ENCODE measurements at regions not wholly inside any gene's neighbourhood (a gene's known extent, or its start where the extent isn't known, plus 50 kb on each side); places are given as distances from the start of the nearest gene placed in this dataset.

DNA sequence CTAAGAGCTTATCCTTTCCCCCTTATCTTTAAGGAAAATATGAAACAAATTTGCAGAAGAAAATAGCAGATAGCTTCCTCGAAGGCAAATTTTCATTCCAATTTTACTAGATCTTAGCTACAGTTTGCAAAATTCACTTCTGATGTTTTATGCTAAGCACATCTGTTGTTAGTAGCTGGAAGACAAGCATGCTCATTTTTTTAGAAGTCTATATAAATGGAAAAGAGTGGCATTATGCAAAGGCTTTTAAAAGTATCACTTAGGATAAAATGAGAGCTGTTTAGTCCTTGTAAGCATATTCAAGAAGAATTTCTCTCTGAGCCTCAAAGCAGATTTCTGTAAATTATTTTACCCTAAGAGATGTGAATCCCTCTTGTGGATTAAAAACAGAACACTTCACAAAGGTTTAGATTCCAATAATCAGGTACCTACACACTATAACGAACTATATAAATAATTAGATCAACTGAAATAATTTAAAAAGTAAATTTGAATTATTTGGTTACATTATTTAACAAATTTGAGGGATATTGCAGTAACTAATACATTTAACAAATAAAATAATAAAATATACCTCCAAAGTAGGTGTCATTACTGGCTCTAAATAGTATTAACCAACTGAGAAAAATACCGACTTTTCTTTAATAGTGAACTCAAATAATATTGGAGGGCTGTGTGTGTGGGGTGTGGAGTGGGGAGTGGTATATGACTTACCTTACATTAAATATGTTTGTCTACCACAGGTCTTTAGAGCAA is 307.1 kb downstream of the SEMA3D start:
- BruUV-seq (replicated peaks) = no TSS peak
- Histone ChIP-seq H3K27ac (ENCODE audit: low read length) (no peak overlapping the region), H3K4me3 (ENCODE audit: low read depth in 2 of 2, low read length in 2 of 2) (no peak overlapping the region), H3K36me3 (ENCODE audit: control insufficient read depth, insufficient read depth, low read length) (no peaks in the 10 kb centered on the region), H3K27me3 (ENCODE audit: control insufficient read depth, insufficient read depth, low read length) (no peaks in the 10 kb centered on the region), H3K9me3 (ENCODE audit: control insufficient read depth, insufficient read depth, low read depth, low read length) (no peaks in the 10 kb centered on the region), H3K4me1 (ENCODE audit: control insufficient read depth, insufficient read depth, low read length) (no peaks in the 10 kb centered on the region)
- no peak for ATAC-seq
- CTCF ChIA-PET = no interaction called here
- DNase-seq (ENCODE audit: low read depth, low spot score) = no peak
- in situ Hi-C loops (cut with HindIII; ENCODE audit: low pct_unique_long_range_greater_than_20kb, low sequenced_read_pairs) = no loop called here
- intact Hi-C loops (cut with micrococcal nuclease; ENCODE audit: unreplicated experiment) = no loop called here
- TF ChIP-seq POLR2AphosphoS5 (IDR thresholded peaks at IDR 0.05; ENCODE audit: low read depth, low read length) = no peak
- TF ChIP-seq, protein P1, sequence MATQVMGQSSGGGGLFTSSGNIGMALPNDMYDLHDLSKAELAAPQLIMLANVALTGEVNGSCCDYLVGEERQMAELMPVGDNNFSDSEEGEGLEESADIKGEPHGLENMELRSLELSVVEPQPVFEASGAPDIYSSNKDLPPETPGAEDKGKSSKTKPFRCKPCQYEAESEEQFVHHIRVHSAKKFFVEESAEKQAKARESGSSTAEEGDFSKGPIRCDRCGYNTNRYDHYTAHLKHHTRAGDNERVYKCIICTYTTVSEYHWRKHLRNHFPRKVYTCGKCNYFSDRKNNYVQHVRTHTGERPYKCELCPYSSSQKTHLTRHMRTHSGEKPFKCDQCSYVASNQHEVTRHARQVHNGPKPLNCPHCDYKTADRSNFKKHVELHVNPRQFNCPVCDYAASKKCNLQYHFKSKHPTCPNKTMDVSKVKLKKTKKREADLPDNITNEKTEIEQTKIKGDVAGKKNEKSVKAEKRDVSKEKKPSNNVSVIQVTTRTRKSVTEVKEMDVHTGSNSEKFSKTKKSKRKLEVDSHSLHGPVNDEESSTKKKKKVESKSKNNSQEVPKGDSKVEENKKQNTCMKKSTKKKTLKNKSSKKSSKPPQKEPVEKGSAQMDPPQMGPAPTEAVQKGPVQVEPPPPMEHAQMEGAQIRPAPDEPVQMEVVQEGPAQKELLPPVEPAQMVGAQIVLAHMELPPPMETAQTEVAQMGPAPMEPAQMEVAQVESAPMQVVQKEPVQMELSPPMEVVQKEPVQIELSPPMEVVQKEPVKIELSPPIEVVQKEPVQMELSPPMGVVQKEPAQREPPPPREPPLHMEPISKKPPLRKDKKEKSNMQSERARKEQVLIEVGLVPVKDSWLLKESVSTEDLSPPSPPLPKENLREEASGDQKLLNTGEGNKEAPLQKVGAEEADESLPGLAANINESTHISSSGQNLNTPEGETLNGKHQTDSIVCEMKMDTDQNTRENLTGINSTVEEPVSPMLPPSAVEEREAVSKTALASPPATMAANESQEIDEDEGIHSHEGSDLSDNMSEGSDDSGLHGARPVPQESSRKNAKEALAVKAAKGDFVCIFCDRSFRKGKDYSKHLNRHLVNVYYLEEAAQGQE (IDR thresholded peaks at IDR 0.05; ENCODE audit: insufficient read depth in 1 of 2, low read depth in 2 of 2, low read length in 1 of 2) = no peak
- no peak for TF ChIP-seq SIN3A (IDR thresholded peaks at IDR 0.05; ENCODE audit: borderline replicate concordance, insufficient read depth, low read depth, low read length)
- TF ChIP-seq, protein P2, sequence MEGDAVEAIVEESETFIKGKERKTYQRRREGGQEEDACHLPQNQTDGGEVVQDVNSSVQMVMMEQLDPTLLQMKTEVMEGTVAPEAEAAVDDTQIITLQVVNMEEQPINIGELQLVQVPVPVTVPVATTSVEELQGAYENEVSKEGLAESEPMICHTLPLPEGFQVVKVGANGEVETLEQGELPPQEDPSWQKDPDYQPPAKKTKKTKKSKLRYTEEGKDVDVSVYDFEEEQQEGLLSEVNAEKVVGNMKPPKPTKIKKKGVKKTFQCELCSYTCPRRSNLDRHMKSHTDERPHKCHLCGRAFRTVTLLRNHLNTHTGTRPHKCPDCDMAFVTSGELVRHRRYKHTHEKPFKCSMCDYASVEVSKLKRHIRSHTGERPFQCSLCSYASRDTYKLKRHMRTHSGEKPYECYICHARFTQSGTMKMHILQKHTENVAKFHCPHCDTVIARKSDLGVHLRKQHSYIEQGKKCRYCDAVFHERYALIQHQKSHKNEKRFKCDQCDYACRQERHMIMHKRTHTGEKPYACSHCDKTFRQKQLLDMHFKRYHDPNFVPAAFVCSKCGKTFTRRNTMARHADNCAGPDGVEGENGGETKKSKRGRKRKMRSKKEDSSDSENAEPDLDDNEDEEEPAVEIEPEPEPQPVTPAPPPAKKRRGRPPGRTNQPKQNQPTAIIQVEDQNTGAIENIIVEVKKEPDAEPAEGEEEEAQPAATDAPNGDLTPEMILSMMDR (IDR thresholded peaks at IDR 0.05) = no peak
- TF ChIP-seq TCF7L2 (IDR thresholded peaks at IDR 0.05; ENCODE audit: low read depth, low read length) = no peak
- POLR2A ChIA-PET = no interaction called here

DNA sequence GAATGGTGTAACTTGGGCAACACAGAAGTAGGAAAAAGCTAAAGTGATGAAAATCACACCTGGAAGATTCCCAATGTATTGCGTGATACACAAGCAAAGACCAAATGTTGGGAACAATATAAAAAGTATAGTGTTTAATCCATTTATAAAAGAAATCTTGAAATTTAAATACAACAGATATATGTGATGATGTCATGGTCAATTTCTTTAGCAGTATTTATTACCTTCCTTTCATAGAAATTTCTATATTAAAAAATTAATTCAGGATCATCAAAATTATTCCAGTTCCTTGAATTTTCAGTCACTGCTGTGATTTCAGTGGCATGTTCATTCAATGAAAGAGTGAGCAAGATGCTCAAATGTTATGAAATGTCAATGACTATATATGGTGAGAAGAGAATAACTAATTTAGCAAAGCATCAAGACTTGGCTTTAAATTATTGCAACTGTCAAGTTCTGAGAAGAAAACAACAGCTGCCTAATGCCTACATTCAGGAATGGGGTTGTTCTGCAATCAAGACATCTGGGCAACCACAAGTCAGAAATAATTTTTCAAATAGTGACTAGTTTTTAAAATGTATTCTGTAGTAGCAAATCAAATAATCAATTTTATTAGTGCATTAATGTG is 308.8 kb downstream of the SEMA3D start:
- ATAC-seq = no peak
- no peak for DNase-seq (ENCODE audit: low read depth, low spot score)
- Histone ChIP-seq H3K27me3 (ENCODE audit: control insufficient read depth, insufficient read depth, low read length) (no peaks in the 10 kb centered on the region), H3K36me3 (ENCODE audit: control insufficient read depth, insufficient read depth, low read length) (no peaks in the 10 kb centered on the region), H3K9me3 (ENCODE audit: control insufficient read depth, insufficient read depth, low read depth, low read length) (no peaks in the 10 kb centered on the region), H3K4me3 (ENCODE audit: low read depth in 2 of 2, low read length in 2 of 2) (no peak overlapping the region), H3K4me1 (ENCODE audit: control insufficient read depth, insufficient read depth, low read length) (no peaks in the 10 kb centered on the region), H3K27ac (ENCODE audit: low read length) (no peak overlapping the region)
- intact Hi-C loops (cut with micrococcal nuclease; ENCODE audit: unreplicated experiment) = no loop called here
- ChIA-PET POLR2A (no interaction called here), CTCF (no interaction called here)
- in situ Hi-C loops (cut with HindIII; ENCODE audit: low pct_unique_long_range_greater_than_20kb, low sequenced_read_pairs) = no loop called here
- BruUV-seq (replicated peaks) = no TSS peak
- TF ChIP-seq, protein P2 (IDR thresholded peaks at IDR 0.05) = no peak
- TF ChIP-seq SIN3A (IDR thresholded peaks at IDR 0.05; ENCODE audit: borderline replicate concordance, insufficient read depth, low read depth, low read length) = no peak
- no peak for TF ChIP-seq TCF7L2 (IDR thresholded peaks at IDR 0.05; ENCODE audit: low read depth, low read length)
- TF ChIP-seq, protein P1 (IDR thresholded peaks at IDR 0.05; ENCODE audit: insufficient read depth in 1 of 2, low read depth in 2 of 2, low read length in 1 of 2) = no peak
- TF ChIP-seq POLR2AphosphoS5 (IDR thresholded peaks at IDR 0.05; ENCODE audit: low read depth, low read length) = no peak
